Osteoblast (primary cell): ENCODE measurements at regions not wholly inside any gene's neighbourhood (a gene's known extent, or its start where the extent isn't known, plus 50 kb on each side); places are given as distances from the start of the nearest gene placed in this dataset.

ENCODE experiments used
- DNase-seq: peaks from one replicate; pipeline ENCODE4 v3.0.0; 2011; ENCODE audit warnings: low spot score, mixed read lengths; ENCODE audit not compliant: insufficient read length; ENCODE audit errors: missing footprints
- H2AFZ ChIP-seq: 2 replicates; pipeline ENCODE4 v1.6.0; 2011; ENCODE audit warnings: mild to moderate bottlenecking, low read length
- H3K27ac ChIP-seq: 2 replicates; pipeline ENCODE4 v1.5.1; 2011; ENCODE audit warnings: mild to moderate bottlenecking, low read depth, low read length, moderate library complexity
- H3K27me3 ChIP-seq: 2 replicates; pipeline ENCODE4 v1.6.0; 2012; ENCODE audit warnings: mild to moderate bottlenecking, control low read depth, inconsistent platforms, low read length, moderate library complexity; ENCODE audit not compliant: insufficient read depth
- H3K36me3 ChIP-seq: 2 replicates; pipeline ENCODE4 v1.5.1; 2011; ENCODE audit warnings: mild to moderate bottlenecking, low read length, control low read depth, moderate library complexity; ENCODE audit not compliant: insufficient read depth
- H3K4me1 ChIP-seq: 2 replicates; pipeline ENCODE4 v1.5.1; 2011; ENCODE audit warnings: mild to moderate bottlenecking, low read length, control low read depth, moderate library complexity; ENCODE audit not compliant: insufficient read depth
- H3K4me2 ChIP-seq: 2 replicates; pipeline ENCODE4 v1.6.0; 2011; ENCODE audit warnings: mild to moderate bottlenecking, low read length; ENCODE audit not compliant: insufficient read depth
- H3K4me3 ChIP-seq: fragments of 200-600 bp; sonication (generic); 3 replicates; pipeline ENCODE4 v1.5.1; 2012; ENCODE audit warnings: mild to moderate bottlenecking, low read length, inconsistent platforms; ENCODE audit not compliant: insufficient read depth
- H3K79me2 ChIP-seq: 2 replicates; pipeline ENCODE4 v1.6.0; 2012; ENCODE audit warnings: mild to moderate bottlenecking, low read length, control low read depth, inconsistent platforms; ENCODE audit not compliant: insufficient read depth
- H3K9me3 ChIP-seq: 2 replicates; pipeline ENCODE4 v1.5.1; 2011; ENCODE audit warnings: low read depth, low read length, control low read depth
- H4K20me1 ChIP-seq: 2 replicates; pipeline ENCODE4 v1.6.0; 2012; ENCODE audit warnings: mild to moderate bottlenecking, low read length, control low read depth; ENCODE audit not compliant: insufficient read depth
- TF ChIP-seq, protein P1 (sequence below): IDR thresholded peaks from 2 replicates; pipeline ENCODE4 v1.5.1; 2011; ENCODE audit warnings: mild to moderate bottlenecking, low read depth, low read length, moderate library complexity; ENCODE audit errors: extremely low read depth

DNA sequence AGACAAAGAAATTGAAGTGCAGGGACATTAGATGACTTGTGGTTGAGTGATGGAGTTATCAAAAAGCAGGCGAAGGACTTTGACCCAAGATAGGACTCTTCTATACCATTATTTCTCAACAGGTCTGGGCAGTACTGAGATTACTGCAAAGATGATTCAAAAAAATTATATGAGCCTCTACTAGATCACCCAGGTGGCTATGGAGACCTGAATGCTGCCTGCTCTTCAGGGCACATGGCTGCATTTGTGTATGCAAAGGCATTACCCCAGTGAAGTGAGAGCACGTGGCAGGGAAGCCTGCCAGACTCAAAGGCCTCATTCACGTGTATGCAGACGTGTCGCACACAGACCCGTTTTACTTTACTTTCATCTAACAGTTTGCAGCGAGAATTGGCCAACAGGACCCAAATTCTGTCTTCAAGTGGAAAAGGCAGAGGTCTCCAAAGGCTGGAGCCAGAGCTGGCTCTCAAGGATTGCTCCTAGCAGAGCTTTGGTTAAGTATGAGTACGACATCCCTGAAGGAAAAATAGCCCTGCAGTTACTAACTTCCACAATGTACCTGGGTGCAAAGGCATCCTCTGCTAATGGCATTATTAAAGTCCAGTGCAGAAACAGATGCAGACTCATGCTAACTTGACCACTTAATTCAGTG, 113.8 kb upstream of the ARMC2 start:
- Histone ChIP-seq H3K27ac (no peak overlapping the region), H4K20me1 (no peaks in the 10 kb centered on the region), H3K79me2 (no peaks in the 10 kb centered on the region), H3K4me3 (no peak overlapping the region), H3K4me1 (peaks cover 42% of the 10 kb centered on the region), H3K27me3 (no peaks in the 10 kb centered on the region), H3K36me3 (no peaks in the 10 kb centered on the region), H3K4me2 (no peak overlapping the region), H2AFZ (no peak overlapping the region), H3K9me3 (no peaks in the 10 kb centered on the region)
- no peak for DNase-seq
- TF ChIP-seq, protein P1, sequence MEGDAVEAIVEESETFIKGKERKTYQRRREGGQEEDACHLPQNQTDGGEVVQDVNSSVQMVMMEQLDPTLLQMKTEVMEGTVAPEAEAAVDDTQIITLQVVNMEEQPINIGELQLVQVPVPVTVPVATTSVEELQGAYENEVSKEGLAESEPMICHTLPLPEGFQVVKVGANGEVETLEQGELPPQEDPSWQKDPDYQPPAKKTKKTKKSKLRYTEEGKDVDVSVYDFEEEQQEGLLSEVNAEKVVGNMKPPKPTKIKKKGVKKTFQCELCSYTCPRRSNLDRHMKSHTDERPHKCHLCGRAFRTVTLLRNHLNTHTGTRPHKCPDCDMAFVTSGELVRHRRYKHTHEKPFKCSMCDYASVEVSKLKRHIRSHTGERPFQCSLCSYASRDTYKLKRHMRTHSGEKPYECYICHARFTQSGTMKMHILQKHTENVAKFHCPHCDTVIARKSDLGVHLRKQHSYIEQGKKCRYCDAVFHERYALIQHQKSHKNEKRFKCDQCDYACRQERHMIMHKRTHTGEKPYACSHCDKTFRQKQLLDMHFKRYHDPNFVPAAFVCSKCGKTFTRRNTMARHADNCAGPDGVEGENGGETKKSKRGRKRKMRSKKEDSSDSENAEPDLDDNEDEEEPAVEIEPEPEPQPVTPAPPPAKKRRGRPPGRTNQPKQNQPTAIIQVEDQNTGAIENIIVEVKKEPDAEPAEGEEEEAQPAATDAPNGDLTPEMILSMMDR: no peak

DNA sequence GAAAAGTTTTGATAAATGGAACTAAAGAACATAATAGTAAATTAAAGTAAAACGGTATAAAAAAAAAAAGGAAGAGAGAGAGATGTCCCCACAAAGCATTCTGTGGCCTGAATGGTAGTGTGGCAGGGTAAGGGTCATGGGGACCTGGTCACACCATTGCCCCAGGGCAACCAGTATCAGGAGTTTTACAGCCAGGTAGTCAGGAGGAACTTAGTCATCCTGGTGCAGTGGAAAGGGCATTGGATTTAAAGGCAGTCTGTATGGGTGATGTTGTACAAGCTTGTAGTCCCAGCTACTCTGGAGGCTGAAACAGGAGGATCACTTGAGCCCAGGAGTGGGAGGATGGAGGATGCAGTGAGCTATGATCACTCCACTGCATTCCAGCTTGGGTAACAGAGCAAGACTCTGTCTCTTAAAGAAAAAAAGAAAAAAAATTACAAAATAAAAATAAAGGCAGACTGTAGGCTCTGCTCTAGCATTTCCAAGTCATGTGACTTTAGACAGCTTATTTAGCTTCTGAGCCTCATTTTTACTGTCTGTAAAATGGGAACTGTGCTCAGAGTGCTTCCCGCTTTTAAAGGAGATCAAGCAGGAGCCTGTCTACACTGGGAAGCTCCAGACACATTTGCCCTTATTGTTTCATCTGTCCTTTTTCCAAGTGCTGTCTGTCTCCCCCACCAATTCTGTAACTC, 112.8 kb upstream of the ARMC2 start:
- H2AFZ ChIP-seq: no peak overlapping the region
- H3K4me3 ChIP-seq: no peak overlapping the region
- H3K27me3 ChIP-seq: no peaks in the 10 kb centered on the region
- DNase-seq: no peak
- no peak overlapping the region for H3K4me2 ChIP-seq
- H3K4me1 ChIP-seq: peaks cover 50% of the 10 kb centered on the region
- TF ChIP-seq, protein P1: no peak
- no peaks in the 10 kb centered on the region for H3K79me2 ChIP-seq
- H3K36me3 ChIP-seq: no peaks in the 10 kb centered on the region
- H3K9me3 ChIP-seq: no peaks in the 10 kb centered on the region
- no peak overlapping the region for H3K27ac ChIP-seq
- no peaks in the 10 kb centered on the region for H4K20me1 ChIP-seq

DNA sequence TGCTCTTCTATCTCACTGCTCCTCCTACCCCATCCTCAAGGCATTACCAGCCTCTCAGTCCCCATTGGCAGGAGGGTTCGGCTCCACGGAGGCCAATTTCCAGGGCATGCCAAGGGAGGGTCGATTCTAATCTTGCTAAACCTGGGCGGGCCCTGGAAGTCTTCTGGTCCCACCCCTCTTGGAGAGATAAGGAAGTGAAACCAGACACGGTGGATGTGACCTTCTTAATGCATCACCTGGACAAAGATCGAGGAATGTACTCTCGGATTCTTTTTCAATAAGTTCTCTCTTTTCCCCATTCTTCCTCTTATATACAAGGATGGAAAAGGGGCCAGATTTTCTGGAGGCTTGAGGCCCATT, 112.2 kb upstream of the ARMC2 start:
- TF ChIP-seq, protein P1: no peak
- Histone ChIP-seq H3K27me3 (no peaks in the 10 kb centered on the region), H3K4me3 (no peak overlapping the region), H2AFZ (no peak overlapping the region), H3K4me2 (no peak overlapping the region), H3K4me1 (peaks cover 45% of the 10 kb centered on the region), H4K20me1 (no peaks in the 10 kb centered on the region), H3K36me3 (no peaks in the 10 kb centered on the region), H3K9me3 (no peaks in the 10 kb centered on the region), H3K27ac (no peak overlapping the region), H3K79me2 (no peaks in the 10 kb centered on the region)
- DNase-seq: no peak

DNA sequence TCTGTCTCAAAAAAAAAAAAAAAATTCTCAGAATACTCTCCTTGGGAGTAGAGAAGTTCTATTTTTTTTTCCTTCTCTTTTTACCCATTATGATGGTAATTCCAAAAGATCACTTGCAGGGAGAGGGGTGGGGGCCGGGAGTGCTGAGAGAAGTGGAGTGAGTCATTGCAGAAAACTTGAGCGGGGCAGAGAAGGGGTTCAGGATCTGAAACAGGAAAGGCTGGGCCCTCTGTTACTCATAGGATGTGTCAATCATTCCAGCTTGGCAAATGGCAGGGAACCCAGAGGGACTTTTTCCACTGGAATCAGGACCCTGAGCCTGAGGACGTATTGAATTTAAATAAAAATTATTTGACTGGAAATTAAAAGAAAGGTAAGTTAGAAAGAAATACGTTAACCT, 111.4 kb upstream of the ARMC2 start:
- peaks cover 45% of the 10 kb centered on the region for H3K4me1 ChIP-seq
- H3K4me2 ChIP-seq: peak overlapping the region; percentile 27
- H3K9me3 ChIP-seq: no peaks in the 10 kb centered on the region
- H4K20me1 ChIP-seq: no peaks in the 10 kb centered on the region
- no peaks in the 10 kb centered on the region for H3K79me2 ChIP-seq
- no peaks in the 10 kb centered on the region for H3K36me3 ChIP-seq
- H2AFZ ChIP-seq: no peak overlapping the region
- H3K4me3 ChIP-seq: no peak overlapping the region
- peak; percentile 96 for DNase-seq
- H3K27me3 ChIP-seq: no peaks in the 10 kb centered on the region
- TF ChIP-seq, protein P1: no peak
- peak overlapping the region; percentile 73 for H3K27ac ChIP-seq
